DMS114 treated with DMSO at 0.1 percent for 48 hours (cell line): ENCODE measurements at regions not wholly inside any gene's neighbourhood (a gene's known extent, or its start where the extent isn't known, plus 50 kb on each side); places are given as distances from the start of the nearest gene placed in this dataset.

Source experiments
- DNase-seq: peaks from one replicate; lab custom pipeline; 2025; ENCODE audit not compliant: unreplicated experiment; lab: John Stamatoyannopoulos, UW

DNA sequence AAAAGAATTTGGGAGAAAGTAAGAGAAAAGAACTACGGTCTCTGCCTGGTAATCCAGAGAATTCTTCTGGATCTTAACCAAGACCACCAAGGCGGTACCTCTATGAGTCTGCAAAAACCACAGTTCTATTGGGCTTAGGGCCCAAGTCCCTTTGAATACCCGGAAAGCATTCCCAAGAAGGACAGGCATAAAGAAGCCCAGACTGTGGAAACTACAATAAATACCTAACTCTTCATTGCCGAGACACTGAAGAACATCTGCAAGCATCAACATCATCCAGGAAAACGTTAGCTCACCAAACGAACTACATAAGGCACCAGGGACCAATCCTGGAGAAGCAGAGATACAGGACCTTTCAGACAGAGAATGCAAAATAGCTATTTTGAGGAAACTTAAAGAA is 162.3 kb upstream of the TMC3 start:
- DNase-seq: no peak

DNA sequence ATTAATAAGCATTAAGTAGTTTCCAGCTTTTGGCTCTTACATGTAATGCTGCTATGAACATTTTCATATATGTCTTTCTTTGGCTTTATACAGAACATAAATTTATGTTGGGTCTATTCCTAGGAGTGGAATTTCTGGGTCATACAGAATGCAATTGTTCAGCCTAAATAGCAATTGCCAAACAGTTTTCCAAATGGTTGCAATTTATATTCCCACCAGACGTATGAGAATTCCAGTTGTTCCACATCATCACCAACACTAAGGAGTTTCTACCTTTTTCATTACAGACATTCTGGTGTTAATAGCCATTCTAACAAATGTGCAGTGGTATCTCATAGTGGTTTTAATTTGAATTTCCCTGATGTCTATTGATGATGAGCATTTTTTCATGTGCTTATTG is 160.1 kb upstream of the TMC3 start:
- DNase-seq: no peak

DNA sequence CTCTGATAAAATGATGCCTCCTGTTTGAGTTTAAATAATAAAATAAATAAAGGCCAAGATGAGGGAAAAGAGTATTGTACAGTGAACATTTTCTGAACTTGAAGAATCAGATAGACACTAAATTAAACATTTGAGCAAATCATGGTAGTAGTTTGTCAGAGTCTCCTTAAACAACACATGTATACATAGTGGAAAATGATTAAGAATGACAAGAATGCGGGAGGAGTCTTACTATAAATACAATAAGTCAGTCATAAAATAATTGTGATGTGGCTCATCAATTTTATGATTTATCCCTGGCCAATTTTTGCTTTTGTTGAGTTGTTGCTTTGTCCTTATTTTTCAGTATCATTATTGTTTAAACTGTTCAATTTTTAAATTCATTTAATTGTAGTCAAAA is 158.0 kb upstream of the TMC3 start:
- no peak for DNase-seq

DNA sequence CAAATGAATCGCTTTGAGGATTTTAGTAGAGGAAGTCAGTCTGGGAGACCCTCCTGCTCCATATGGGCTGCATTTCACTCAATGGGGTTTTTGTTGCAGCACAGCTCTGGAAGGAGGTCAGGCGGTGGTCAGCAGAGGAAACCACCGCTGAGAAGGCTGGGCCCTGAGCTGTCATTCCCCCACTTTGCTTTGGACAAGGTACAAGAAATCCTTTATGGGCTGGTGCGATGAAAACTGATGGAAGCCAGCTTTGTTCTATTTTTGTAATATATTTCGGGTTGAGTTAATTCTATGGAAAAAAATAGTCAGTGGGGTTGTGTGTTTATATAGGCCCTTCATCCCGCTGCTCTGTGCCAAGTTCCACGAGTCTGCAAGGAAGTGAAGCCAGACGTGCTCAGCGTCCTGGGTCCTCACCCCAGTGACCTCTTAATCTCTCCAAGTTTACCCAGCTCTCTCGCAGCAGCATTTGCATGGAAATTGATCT is 157.1 kb upstream of the TMC3 start:
- no peak for DNase-seq

DNA sequence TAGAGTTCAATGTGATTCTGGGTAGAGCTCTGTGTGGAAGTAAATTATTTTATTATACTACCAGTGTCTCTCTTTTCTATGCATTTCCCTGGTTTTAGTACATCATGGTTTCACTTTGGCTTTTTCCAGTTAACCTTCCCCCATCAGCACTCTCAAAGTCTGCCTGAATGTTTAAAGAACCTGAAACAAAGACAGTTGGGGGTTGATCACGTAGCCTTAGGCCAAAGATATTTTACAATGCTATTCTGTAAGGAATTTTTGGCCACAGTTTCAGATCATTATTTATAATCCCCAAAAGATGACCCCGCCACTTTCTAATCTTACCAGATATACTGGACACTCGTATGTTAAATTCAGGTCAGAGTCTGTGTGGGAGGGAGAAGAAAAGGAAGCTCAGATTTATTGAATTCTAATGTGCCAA is 156.3 kb upstream of the TMC3 start:
- DNase-seq: no peak

DNA sequence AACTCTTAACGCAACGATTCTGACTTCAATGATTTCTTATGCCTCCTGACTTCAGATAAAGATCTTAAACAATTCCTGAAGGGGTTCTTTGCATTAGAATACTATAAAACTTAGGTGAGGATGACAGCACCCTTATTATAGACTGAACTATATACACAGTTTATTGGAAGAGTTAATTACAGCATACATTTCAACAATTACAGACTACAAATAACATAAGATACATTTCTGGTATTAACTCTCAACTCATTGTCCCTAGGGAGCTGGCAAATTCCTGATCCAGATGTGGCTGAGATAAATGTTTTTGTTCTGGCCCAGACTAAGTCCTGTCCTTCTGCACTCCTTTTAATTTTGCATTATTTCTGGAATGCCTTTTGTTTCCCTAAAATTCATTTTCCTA is 155.5 kb upstream of the TMC3 start:
- DNase-seq: no peak

DNA sequence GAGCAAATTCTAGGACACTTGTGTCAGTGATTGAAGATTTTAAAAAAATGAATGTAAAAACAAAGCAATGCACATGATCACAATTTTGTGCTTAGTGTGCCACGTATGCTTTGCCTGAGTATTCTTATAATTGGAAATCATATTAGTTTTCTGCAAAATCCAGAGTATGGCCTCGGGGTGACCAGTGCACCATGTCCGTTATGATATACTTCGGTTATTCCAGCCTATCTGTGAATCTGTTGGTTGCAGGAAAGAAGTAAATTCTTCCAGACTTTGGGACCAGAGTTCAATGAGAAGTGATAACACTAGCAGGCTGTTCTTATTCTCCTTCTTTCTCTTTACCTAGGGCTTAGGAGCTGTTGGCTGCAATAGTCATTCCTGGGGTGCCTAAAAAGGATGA is 152.0 kb upstream of the TMC3 start:
- no peak for DNase-seq

DNA sequence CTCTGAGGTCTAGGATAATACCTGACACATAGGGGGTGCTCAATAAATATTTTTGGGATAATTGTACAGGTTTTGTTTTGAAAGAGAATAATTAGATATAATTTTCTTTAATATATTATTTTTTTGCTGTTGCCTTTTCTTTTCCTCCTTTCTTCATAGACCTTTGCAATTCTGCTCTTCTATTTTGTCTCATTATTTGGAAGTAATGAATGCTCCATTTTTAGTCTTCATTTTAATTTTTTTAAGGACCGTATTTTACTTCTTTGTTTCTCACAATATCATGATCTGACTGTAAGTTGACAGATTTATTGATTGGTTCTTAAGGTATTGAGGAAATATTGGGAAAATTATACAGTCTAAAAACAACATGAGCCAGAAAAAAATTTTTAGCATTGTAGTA is 150.5 kb upstream of the TMC3 start:
- DNase-seq: no peak

DNA sequence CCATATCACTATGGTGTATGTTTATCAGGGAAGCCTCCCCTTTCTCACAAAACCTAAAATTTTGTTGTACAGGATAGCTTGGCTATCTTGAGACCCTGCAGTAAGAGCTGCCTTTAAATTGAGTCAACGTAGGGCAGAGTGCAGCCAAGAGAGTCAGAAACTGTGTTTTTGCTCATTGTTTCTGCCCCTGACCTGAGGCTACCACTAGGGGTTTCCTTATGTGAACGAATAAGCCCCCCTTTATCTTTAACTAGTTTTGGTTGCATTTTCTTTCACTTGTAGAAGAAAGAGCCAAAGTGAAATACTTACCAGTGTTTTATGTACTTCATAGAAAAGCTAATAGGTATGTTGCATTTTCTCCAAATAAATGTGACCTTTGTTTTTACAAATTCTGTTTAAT is 149.9 kb upstream of the TMC3 start:
- DNase-seq: no peak

DNA sequence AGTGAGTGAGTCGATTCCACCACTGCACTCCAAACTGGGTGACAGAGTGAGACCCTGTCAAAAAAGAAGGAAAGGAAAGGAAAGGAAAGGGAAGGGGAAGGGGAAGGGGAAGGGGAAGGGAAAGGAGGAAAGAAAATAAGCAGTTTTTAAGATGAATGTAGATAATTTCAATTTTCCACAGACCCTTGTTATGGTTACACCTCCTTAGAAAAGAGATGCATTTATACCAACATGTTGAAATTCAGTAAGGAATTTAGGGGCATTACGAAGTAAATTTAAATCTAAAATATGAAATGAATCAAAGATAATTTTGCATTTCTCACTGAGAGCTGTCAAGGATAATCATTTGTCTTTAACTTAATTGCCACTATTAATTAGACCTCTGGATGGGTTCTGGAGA is 146.5 kb upstream of the TMC3 start:
- DNase-seq: no peak

DNA sequence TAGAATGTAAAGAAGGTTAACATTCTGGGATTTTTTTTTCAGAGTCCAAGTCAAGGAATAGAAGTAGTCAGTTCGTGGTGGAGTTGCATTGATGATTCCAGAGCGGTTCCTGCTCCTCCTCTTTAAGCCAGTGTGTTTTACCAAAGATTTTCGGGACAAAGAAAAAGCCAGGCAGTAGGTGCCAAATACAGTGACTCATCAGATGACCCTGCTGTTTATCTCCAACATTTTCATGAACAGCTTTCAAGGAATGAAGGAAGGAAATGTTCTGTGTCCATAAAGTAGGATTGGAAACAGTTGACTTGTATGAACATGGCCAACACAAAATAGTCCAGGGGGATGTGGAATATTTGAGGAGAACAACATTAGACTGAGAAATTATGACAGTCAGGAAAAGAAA is 142.4 kb upstream of the TMC3 start:
- no peak for DNase-seq

DNA sequence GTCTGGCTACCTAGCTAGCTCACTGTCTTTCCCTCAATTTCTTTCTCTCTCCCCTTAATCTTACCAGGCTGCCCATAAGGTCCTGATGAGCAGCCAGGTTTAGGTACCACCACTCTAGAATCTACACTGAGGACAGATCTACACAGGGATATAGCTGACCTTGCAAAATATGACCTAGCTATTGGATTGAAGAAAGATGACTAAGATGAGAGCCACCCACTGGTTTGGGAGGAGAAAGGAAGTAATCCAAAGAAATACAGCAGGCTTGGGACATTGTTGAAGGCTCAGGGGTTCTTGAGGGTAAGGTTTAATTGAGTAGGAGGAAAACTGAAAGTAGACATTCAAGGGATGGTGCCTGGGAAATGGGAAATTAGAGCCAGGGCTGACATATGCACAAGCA is 142.0 kb upstream of the TMC3 start:
- DNase-seq: no peak

DNA sequence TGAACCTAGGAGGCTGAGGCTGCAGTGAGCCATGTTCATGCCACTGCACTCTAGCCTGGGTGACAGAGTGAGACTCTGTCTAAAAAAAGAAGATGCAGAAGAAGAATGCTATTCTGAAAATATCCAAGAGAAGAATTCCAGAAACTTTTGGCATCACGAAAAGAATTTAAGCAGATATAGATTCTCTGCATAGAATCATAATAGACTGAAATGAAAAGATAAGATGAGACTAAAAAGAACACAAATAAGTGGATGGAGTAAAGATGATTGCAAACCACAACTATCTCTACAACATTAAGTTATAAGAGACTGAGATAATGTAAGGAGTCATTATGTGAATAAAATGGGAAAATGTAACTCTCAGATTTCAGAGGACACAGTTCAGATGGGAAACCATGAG is 140.7 kb upstream of the TMC3 start:
- no peak for DNase-seq

DNA sequence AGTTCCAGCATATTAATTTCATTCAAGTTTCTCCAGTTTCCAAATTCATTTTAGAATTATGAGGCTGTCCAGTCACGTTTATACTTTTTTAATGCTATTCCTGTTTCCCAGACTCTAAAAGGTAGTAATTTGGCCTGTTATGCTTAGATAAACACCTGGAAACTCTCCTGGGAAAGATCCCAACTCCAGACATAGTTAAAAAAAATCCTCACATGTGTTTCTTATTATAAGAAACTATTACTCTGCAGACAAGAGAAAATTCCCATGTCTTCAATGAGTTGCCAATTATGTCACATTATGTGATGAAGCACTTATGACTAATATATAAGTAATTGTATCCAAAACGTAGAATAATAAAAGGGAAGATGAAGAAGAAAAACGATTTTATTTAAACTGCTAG is 137.1 kb upstream of the TMC3 start:
- DNase-seq: no peak

DNA sequence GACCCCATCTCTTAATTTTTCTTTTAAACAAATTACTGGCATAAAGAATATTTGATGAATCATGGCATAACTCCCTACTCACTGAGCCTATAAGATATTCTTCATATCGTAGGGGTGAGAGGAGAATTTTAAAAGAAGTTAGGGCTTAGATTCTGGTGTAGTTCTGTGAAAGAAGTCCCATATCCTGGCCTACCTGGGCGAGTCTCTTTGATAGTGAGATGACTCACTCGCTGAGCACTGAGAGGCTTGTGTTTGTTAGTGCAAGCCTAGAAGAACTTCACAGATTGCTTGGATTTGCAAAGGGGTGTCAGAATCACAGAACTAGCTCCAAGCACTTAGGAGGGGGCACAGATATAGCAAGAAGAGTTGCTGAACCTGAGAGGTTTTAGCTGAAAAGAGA is 133.8 kb upstream of the TMC3 start:
- DNase-seq: no peak

DNA sequence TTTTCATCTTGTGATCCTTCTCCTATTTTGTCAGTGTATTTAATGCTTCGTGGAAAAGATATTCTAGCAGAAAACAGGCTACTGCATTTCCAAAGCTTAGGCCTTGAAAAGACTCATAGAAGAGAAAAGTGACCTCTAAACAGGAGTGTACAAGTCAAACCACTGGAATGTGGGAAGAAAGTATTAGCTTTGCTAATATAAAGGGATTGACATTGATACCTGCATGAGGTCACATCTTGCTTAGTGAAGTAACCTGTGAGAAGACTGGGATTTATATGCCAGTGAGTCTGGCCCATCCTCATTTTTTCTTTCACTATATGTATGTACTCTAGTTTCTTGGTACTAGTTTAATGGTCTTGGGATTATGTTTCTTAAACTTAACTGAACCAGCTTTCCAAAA is 132.9 kb upstream of the TMC3 start:
- no peak for DNase-seq

DNA sequence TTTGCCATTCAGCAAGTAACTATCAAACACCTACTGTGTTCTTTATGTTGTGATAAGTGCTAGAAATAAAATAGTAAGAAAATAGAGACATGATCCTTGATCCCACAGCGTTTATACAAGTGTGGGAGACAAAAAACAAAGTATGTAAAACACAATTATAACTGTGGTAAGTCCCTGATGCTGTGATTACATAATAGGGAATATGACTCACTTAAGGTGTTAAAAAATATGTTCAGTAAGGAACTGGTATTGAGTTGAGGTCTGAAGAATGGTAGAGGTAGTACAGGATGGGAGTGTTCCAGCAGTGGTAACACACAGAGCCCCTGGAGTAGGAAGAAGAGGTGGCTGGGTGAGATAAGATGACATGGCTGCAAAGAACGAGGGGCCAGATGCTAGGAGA is 132.1 kb upstream of the TMC3 start:
- no peak for DNase-seq

DNA sequence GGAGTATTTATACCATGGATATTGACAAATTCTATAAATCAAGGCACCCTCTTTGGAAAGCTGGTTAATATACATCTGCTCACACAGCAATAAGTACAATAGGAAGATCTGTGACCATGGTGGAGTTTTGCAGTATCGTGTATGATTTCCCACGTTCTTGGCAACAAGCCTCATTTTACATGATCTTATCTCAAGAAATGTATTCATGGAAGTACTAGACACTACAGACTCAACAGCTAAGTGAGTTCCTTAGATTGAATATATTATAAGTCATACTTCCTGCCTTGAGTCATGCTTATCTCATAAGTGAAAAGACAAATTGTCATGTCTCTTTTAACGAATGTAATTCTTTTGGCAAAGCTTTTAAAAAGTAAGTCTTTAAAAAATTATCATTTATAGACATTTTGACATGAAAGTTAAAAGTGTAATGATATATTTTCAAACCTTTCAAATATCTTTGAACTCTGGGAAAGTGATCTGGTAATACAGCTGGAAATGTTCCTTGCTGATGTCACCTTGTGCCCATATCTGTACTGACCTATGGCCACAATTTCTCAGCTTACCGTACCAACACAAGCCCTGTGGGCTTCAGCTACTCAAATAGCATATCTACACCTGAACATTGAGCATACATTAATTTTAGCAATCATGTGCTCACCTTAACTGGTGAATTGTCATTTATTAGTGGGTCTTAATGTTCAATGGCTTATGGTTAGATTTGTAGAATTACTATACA is 130.3 kb upstream of the TMC3 start:
- no peak for DNase-seq

DNA sequence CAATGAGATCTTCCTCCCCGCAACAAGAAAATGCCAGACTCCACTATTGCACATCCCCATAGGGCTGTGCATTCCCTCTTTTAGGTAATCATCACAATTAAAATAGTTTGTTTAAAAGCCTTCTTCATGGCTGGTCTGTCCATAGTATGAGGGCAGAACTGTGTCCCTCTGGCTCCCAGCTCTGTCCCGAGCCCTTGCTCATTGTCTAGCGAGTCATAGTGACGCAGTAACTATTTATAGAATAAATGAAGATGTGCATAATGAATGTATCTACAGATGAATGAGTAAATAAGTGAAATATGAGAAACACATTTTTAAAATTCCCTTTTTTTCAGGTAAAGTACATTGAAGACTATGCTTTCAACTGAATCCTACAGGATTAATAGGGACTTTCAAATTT is 128.4 kb upstream of the TMC3 start:
- no peak for DNase-seq

DNA sequence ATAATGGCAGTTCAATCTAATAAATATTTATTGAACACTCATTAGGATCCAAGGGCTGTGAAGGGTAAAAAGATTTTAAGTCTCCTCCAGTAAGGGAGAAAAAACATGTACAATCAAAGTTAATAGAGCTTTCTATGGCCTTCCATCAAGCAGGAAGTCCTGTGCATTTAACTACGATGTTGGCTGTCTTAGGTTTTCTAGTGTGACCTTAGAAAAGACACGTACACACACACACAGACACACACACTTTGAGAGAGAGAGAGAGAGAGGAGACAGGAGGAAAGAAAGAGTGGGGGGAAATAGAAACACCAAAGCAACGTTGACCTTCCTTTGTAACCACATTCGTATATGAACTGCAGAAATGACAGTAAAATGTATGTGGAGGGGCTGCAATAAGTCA is 126.1 kb upstream of the TMC3 start:
- DNase-seq: no peak

DNA sequence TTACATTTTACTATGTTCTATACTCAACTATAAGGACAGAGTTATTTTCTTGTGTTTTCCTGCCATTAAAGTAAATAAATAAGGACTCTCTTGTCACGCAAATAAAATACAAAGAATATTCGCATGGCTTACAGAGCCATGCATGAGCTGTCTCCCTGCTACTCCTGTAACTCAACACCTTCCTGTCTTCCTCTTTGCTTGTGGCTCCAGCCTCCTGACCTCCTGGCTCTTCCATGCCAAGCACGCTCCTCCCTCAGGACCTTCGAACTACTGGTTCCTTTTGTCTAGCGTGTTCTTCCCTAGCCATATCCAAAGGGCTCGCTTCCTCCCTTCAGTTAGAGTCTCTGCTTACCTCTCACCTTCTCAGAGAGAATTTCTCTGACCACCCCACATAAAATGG is 124.3 kb upstream of the TMC3 start:
- DNase-seq: no peak

DNA sequence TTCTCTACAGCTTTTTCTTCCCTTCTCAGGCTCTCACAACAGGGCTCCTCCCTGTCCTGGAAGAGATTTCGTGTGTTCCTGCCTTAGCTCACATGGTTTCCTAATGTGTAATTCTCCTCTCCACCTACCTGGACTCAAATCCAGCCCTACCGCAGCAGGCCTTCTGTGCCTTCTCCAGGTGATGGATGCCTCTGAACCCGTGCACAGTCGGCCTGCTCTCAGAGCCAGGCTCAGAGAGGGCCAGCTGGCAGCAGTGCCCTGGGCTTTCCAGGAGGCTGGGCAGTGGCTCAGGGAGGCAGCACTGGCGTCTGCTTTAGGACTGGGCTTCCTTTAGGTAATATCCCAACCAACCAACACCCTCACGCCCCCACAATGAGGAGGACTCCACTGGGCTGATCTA is 123.2 kb upstream of the TMC3 start:
- no peak for DNase-seq

DNA sequence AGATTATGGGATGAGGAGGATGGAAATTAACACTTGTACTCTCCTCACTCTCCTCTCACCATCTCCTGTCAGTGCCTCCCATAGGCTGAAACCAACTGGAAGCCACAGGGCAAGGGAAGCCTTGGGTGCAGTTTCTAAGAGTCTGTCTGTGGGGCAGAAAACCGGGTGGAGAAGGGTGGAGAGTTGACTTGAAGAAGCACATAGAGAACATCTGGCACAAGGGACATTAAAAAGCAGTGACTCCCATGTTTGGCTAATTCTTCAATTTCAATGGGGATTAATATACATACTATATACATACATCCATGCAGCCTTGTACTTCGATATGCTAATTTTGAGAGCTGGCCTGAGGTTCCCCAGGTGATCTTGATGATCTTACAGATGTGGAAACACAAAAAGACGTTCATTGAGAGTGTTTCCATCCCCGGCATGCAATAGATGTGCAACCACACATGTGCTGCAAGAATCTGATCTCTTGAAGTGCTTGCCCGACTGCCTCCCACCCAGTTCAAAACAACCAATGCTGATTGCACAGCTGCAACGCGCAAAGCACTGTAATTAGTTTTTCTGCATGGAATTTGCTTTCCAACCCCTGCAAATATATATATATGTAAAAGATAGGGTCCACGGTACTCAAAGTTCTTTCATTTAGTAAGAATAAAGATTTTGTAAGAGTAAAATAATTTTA is 121.9 kb upstream of the TMC3 start:
- no peak for DNase-seq
